SK-N-SH (cell line): ENCODE measurements at regions not wholly inside any gene's neighbourhood (a gene's known extent, or its start where the extent isn't known, plus 50 kb on each side); places are given as distances from the start of the nearest gene placed in this dataset.
"Not testable (repeated sequence)": the region's sequence is repeated elsewhere in the genome, so short reads cannot be mapped to it uniquely, and the experiment has no call there.

Source experiments
- CHD2 ChIP-seq: fragments of 150-350 bp; IDR thresholded peaks from 2 replicates; pipeline ENCODE4 v1.6.1; 2018; ENCODE audit warnings: low read length; ENCODE audit not compliant: partially characterized antibody
- EP300 ChIP-seq, 2 experiments: IDR thresholded peaks; 2 replicates each; pipeline versions ENCODE4 v1.4.0 to v1.6.1; 2012; ENCODE audit warnings: borderline replicate concordance in 1 of 2, low read depth in 1 of 2, low read length in 1 of 2
- MEF2A ChIP-seq: IDR thresholded peaks from 2 replicates; pipeline ENCODE4 v1.4.0; 2012; ENCODE audit warnings: low read depth, borderline replicate concordance
- NRF1 ChIP-seq: IDR thresholded peaks from 2 replicates; pipeline ENCODE4 v1.6.1; 2012; ENCODE audit warnings: low read depth, mild to moderate bottlenecking, low read length
- SMC3 ChIP-seq: IDR thresholded peaks from 2 replicates; pipeline ENCODE4 v1.6.1; 2012; ENCODE audit warnings: low read depth, low read length, improper control_type of control experiment
- TF ChIP-seq, protein P1 (sequence below): IDR thresholded peaks from 2 replicates; pipeline ENCODE4 v1.4.0; 2012; ENCODE audit warnings: low read depth
- TF ChIP-seq, protein P2 (sequence below): fragments of 200-600 bp; sonication (generic); IDR thresholded peaks from 2 replicates; pipeline ENCODE4 v1.6.1; 2017; ENCODE audit warnings: antibody characterized with exemption, mild to moderate bottlenecking, moderate library complexity
- TF ChIP-seq, protein P3 (sequence below): IDR thresholded peaks from 2 replicates; pipeline ENCODE4 v1.6.1; 2012; ENCODE audit warnings: mild to moderate bottlenecking, low read depth, low read length, moderate library complexity

DNA sequence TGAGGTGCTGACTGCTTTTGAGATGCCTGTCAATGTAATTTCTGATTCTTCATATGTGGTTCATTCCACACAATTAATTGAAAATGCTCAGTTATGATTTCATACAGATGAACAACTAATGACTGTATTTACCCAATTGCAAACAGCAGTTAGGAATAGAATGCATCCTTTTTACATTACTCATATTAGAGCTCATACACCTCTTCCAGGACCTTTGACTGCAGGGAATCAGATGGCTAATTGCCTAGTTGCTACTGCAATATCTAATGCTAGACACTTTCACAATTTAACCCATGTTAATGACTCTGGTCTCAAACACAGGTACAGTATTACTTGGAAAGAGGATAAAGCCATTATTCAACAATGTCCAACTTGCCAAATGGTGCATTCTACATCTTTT, 141.9 kb upstream of the ZNF91 start:
- TF ChIP-seq EP300 (IDR thresholded peaks at IDR 0.05; ENCODE audit: borderline replicate concordance in 1 of 2, low read depth in 1 of 2, low read length in 1 of 2); CHD2; SMC3; NRF1; MEF2A: not testable (repeated sequence)
- TF ChIP-seq, protein P1, sequence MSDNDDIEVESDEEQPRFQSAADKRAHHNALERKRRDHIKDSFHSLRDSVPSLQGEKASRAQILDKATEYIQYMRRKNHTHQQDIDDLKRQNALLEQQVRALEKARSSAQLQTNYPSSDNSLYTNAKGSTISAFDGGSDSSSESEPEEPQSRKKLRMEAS, result not testable (repeated sequence)
- TF ChIP-seq, protein P2, sequence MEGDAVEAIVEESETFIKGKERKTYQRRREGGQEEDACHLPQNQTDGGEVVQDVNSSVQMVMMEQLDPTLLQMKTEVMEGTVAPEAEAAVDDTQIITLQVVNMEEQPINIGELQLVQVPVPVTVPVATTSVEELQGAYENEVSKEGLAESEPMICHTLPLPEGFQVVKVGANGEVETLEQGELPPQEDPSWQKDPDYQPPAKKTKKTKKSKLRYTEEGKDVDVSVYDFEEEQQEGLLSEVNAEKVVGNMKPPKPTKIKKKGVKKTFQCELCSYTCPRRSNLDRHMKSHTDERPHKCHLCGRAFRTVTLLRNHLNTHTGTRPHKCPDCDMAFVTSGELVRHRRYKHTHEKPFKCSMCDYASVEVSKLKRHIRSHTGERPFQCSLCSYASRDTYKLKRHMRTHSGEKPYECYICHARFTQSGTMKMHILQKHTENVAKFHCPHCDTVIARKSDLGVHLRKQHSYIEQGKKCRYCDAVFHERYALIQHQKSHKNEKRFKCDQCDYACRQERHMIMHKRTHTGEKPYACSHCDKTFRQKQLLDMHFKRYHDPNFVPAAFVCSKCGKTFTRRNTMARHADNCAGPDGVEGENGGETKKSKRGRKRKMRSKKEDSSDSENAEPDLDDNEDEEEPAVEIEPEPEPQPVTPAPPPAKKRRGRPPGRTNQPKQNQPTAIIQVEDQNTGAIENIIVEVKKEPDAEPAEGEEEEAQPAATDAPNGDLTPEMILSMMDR, result not testable (repeated sequence)
- TF ChIP-seq, protein P3, sequence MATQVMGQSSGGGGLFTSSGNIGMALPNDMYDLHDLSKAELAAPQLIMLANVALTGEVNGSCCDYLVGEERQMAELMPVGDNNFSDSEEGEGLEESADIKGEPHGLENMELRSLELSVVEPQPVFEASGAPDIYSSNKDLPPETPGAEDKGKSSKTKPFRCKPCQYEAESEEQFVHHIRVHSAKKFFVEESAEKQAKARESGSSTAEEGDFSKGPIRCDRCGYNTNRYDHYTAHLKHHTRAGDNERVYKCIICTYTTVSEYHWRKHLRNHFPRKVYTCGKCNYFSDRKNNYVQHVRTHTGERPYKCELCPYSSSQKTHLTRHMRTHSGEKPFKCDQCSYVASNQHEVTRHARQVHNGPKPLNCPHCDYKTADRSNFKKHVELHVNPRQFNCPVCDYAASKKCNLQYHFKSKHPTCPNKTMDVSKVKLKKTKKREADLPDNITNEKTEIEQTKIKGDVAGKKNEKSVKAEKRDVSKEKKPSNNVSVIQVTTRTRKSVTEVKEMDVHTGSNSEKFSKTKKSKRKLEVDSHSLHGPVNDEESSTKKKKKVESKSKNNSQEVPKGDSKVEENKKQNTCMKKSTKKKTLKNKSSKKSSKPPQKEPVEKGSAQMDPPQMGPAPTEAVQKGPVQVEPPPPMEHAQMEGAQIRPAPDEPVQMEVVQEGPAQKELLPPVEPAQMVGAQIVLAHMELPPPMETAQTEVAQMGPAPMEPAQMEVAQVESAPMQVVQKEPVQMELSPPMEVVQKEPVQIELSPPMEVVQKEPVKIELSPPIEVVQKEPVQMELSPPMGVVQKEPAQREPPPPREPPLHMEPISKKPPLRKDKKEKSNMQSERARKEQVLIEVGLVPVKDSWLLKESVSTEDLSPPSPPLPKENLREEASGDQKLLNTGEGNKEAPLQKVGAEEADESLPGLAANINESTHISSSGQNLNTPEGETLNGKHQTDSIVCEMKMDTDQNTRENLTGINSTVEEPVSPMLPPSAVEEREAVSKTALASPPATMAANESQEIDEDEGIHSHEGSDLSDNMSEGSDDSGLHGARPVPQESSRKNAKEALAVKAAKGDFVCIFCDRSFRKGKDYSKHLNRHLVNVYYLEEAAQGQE, result not testable (repeated sequence)
